ENCODE measurements at regions not wholly inside any gene's neighbourhood (a gene's known extent, or its start where the extent isn't known, plus 50 kb on each side); places are given as distances from the start of the nearest gene placed in this dataset.

DNA sequence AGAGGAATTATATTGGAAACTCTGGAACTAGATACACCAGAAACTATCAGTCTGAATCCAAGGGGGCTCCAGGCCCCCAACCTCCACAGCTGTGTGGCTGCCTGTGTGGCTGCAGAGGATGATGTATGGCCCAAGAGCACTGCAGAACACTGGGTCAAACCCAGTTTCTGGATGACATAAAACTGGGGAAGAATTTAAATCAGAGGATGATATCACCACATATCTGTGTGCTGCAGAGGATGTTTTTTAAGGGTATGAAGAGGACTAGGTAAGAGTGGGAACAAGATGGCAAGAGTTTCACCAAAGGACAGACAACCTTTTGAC, 226.4 kb downstream of the SUCLA2 start (continued):
- no peak for TF ChIP-seq ZNF629 (tag by site-specific recombination; IDR thresholded peaks at IDR 0.05)
- TF ChIP-seq ZNF426 (tag by site-specific recombination; IDR thresholded peaks at IDR 0.05) = no peak
- no peak for TF ChIP-seq ZFP69B (tag by site-specific recombination; IDR thresholded peaks at IDR 0.05)
- TF ChIP-seq ZNF133 (tag by site-specific recombination; IDR thresholded peaks at IDR 0.05) = no peak

DNA sequence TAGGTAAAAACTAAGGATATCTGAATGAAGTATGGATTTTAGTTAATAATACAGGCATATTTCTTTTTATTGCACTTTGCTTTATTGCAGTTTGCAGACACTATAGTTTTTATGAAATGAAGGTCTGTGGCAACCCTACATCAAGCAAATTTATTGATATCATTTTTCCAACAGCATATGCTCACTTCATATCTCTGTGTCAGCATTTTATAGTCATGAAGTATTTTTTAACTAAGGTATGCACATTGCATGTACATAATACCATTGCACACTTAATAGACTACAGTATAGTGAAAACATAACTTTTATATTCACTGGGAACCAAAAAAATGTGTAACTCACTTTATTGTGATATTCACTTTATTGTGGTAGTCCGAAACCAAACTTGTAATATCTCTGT, 236.3 kb downstream of the SUCLA2 start:
- Histone ChIP-seq H3K36me3 (ENCODE audit: control insufficient read depth in 2 of 2, insufficient read depth in 1 of 2, low read length in 2 of 2) (no peaks in the 10 kb centered on the region), H3K4me3 (ENCODE audit: low read depth, low read length) (no peak overlapping the region), H3K27ac (ENCODE audit: extremely low read depth, low read depth, low read length) (no peak overlapping the region), H3K4me1 (ENCODE audit: control insufficient read depth, insufficient read depth, low read length) (no peaks in the 10 kb centered on the region), H3K9me3 (ENCODE audit: control insufficient read depth, insufficient read depth, low read depth, low read length) (no peaks in the 10 kb centered on the region)
- TF ChIP-seq ZNF600 (tag by site-specific recombination; IDR thresholded peaks at IDR 0.05) (no peak), ZNF837 (tag by site-specific recombination; IDR thresholded peaks at IDR 0.05) (no peak), ZNF266 (tag by site-specific recombination; IDR thresholded peaks at IDR 0.05; ENCODE audit: low read depth) (no peak), ZNF521 (tag by site-specific recombination; IDR thresholded peaks at IDR 0.05) (no peak), ZNF548 (tag by site-specific recombination; IDR thresholded peaks at IDR 0.05) (no peak), GFI1B (tag by site-specific recombination; IDR thresholded peaks at IDR 0.05) (no peak), ZBTB48 (tag by site-specific recombination; IDR thresholded peaks at IDR 0.05) (no peak), SP2 (tag by site-specific recombination; IDR thresholded peaks at IDR 0.05) (no peak), ZNF112 (tag by site-specific recombination; IDR thresholded peaks at IDR 0.05) (no peak), ZNF530 (tag by site-specific recombination; IDR thresholded peaks at IDR 0.05; ENCODE audit: low read depth) (no peak)
- TF ChIP-seq, protein P1, sequence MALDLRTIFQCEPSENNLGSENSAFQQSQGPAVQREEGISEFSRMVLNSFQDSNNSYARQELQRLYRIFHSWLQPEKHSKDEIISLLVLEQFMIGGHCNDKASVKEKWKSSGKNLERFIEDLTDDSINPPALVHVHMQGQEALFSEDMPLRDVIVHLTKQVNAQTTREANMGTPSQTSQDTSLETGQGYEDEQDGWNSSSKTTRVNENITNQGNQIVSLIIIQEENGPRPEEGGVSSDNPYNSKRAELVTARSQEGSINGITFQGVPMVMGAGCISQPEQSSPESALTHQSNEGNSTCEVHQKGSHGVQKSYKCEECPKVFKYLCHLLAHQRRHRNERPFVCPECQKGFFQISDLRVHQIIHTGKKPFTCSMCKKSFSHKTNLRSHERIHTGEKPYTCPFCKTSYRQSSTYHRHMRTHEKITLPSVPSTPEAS (tag by site-specific recombination; IDR thresholded peaks at IDR 0.05) = no peak
- TF ChIP-seq, protein P2, sequence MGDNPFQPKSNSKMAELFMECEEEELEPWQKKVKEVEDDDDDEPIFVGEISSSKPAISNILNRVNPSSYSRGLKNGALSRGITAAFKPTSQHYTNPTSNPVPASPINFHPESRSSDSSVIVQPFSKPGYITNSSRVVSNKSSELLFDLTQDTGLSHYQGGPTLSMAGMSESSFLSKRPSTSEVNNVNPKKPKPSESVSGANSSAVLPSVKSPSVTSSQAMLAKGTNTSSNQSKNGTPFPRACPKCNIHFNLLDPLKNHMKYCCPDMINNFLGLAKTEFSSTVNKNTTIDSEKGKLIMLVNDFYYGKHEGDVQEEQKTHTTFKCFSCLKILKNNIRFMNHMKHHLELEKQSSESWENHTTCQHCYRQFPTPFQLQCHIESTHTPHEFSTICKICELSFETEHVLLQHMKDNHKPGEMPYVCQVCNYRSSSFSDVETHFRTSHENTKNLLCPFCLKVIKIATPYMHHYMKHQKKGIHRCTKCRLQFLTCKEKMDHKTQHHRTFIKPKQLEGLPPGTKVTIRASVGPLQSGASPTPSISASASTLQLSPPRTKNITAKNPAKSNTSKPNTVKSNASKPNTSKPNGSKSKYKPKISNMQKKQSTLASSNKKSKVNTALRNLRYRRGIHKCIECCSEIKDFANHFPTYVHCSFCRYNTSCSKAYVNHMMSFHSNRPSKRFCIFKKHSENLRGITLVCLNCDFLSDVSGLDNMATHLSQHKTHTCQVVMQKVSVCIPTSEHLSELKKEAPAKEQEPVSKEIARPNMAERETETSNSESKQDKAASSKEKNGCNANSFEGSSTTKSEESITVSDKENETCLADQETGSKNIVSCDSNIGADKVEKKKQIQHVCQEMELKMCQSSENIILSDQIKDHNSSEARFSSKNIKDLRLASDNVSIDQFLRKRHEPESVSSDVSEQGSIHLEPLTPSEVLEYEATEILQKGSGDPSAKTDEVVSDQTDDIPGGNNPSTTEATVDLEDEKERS (tag by site-specific recombination; IDR thresholded peaks at IDR 0.05) = no peak
- TF ChIP-seq, protein P3, sequence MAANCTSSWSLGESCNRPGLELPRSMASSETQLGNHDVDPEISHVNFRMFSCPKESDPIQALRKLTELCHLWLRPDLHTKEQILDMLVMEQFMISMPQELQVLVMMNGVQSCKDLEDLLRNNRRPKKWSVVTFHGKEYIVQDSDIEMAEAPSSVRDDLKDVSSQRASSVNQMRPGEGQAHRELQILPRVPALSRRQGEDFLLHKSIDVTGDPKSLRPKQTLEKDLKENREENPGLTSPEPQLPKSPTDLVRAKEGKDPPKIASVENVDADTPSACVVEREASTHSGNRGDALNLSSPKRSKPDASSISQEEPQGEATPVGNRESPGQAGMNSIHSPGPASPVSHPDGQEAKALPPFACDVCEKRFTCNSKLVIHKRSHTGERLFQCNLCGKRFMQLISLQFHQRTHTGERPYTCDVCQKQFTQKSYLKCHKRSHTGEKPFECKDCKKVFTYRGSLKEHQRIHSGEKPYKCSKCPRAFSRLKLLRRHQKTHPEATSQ (tag by site-specific recombination; IDR thresholded peaks at IDR 0.05) = no peak
- TF ChIP-seq, protein P4, sequence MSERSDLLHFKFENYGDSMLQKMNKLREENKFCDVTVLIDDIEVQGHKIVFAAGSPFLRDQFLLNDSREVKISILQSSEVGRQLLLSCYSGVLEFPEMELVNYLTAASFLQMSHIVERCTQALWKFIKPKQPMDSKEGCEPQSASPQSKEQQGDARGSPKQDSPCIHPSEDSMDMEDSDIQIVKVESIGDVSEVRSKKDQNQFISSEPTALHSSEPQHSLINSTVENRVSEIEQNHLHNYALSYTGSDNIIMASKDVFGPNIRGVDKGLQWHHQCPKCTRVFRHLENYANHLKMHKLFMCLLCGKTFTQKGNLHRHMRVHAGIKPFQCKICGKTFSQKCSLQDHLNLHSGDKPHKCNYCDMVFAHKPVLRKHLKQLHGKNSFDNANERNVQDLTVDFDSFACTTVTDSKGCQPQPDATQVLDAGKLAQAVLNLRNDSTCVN (tag by site-specific recombination; optimal IDR thresholded peaks at IDR 0.05) = no peak
- TF ChIP-seq, protein P5, sequence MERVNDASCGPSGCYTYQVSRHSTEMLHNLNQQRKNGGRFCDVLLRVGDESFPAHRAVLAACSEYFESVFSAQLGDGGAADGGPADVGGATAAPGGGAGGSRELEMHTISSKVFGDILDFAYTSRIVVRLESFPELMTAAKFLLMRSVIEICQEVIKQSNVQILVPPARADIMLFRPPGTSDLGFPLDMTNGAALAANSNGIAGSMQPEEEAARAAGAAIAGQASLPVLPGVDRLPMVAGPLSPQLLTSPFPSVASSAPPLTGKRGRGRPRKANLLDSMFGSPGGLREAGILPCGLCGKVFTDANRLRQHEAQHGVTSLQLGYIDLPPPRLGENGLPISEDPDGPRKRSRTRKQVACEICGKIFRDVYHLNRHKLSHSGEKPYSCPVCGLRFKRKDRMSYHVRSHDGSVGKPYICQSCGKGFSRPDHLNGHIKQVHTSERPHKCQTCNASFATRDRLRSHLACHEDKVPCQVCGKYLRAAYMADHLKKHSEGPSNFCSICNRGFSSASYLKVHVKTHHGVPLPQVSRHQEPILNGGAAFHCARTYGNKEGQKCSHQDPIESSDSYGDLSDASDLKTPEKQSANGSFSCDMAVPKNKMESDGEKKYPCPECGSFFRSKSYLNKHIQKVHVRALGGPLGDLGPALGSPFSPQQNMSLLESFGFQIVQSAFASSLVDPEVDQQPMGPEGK (tag by site-specific recombination; IDR thresholded peaks at IDR 0.05) = no peak
- TF ChIP-seq, protein P6, sequence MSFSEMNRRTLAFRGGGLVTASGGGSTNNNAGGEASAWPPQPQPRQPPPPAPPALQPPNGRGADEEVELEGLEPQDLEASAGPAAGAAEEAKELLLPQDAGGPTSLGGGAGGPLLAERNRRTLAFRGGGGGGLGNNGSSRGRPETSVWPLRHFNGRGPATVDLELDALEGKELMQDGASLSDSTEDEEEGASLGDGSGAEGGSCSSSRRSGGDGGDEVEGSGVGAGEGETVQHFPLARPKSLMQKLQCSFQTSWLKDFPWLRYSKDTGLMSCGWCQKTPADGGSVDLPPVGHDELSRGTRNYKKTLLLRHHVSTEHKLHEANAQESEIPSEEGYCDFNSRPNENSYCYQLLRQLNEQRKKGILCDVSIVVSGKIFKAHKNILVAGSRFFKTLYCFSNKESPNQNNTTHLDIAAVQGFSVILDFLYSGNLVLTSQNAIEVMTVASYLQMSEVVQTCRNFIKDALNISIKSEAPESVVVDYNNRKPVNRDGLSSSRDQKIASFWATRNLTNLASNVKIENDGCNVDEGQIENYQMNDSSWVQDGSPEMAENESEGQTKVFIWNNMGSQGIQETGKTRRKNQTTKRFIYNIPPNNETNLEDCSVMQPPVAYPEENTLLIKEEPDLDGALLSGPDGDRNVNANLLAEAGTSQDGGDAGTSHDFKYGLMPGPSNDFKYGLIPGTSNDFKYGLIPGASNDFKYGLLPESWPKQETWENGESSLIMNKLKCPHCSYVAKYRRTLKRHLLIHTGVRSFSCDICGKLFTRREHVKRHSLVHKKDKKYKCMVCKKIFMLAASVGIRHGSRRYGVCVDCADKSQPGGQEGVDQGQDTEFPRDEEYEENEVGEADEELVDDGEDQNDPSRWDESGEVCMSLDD (tag by site-specific recombination; IDR thresholded peaks at IDR 0.05) = no peak
- CTCF ChIA-PET = no interaction called here
- POLR2A ChIA-PET = no interaction called here
